Naive thymus-derived CD8-positive, alpha-beta T cell (primary cell): ENCODE measurements at regions not wholly inside any gene's neighbourhood (a gene's known extent, or its start where the extent isn't known, plus 50 kb on each side); places are given as distances from the start of the nearest gene placed in this dataset.

ENCODE experiments used
- ATAC-seq, 2 donors: fragments of 150-1000 bp; cut with Tn5 transposase in 1 of 2; sonication (Bioruptor Pico), chemical (Tn5 transposase) in 1 of 2; 1 replicate in 1 of 2; 2 replicates in 1 of 2; pipeline ENCODE4 v1.10.0; 2021; ENCODE audit warnings: mild to moderate bottlenecking in 2 of 2, moderate library complexity in 2 of 2
- POLR2A ChIA-PET: fragments of 350-600 bp; sonication (Branson Sonifier 250); formaldehyde crosslinking; loops from one replicate; lab custom pipeline; 2021; ENCODE audit warnings: antibody characterized with exemption; lab: Charles Lee
- DNase-seq, 10 donors: peaks; one replicate each; pipeline versions ENCODE4 v3.0.0 to v3.0.0-alpha.2; 2020 to 2022
- H3K27ac Mint-ChIP-seq, 10 donors: one replicate each; pipeline ENCODE4 v1.8.0; 2020 to 2022; ENCODE audit warnings: mild to moderate bottlenecking in 10 of 10, mixed read lengths in 10 of 10, moderate library complexity in 4 of 10, inconsistent platforms in 1 of 10
- H3K27me3 Mint-ChIP-seq, 5 donors: one replicate each; pipeline ENCODE4 v1.8.0; 2021 to 2022; ENCODE audit warnings: mixed read lengths in 5 of 5
- H3K36me3 Mint-ChIP-seq, 3 donors: one replicate each; pipeline ENCODE4 v1.8.0; 2020 to 2022; ENCODE audit warnings: mixed read lengths in 3 of 3, mild to moderate bottlenecking in 2 of 3, inconsistent platforms in 1 of 3
- H3K4me1 Mint-ChIP-seq, 4 donors: one replicate each; pipeline ENCODE4 v1.8.0; 2021 to 2022; ENCODE audit warnings: mixed read lengths in 4 of 4
- H3K4me3 Mint-ChIP-seq, 10 donors: one replicate each; pipeline ENCODE4 v1.8.0; 2020 to 2022; ENCODE audit warnings: mild to moderate bottlenecking in 10 of 10, mixed read lengths in 10 of 10, moderate library complexity in 6 of 10, inconsistent platforms in 1 of 10
- H3K9me3 Mint-ChIP-seq, 9 donors: one replicate each; pipeline ENCODE4 v1.8.0; 2020 to 2022; ENCODE audit warnings: mixed read lengths in 9 of 9, mild to moderate bottlenecking in 3 of 9, inconsistent platforms in 1 of 9, moderate library complexity in 1 of 9

DNA sequence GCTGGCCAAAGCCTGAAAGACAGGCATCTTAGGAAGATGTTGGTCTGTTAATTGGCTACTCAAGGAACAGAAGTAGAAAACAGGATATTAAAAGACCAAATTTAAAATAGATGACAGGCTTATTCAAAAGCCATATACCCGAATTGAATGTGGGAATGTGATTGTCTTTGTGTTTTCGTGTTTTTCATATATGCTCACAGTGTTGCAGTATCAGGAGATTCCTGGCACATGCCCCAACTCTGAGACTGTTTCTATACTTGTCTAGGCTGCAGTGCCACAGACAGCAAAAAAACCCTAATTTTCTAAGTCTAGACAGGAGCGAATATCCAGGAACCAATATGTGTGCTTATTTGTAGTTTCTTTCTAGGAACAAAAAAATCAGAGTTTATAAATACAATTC lies 57.4 kb upstream of the KRR1 start:
- peaks cover 8 to 28% (median 9%) of the 10 kb centered on the region in 5 donors for H3K27me3 Mint-ChIP-seq
- no peaks in the 10 kb centered on the region for H3K4me1 Mint-ChIP-seq
- H3K4me3 Mint-ChIP-seq = no peak overlapping the region
- ATAC-seq (no peak), DNase-seq (no peak)
- no peak overlapping the region for H3K27ac Mint-ChIP-seq
- POLR2A ChIA-PET = no interaction called here
- H3K9me3 Mint-ChIP-seq = no peaks in the 10 kb centered on the region
- no peaks in the 10 kb centered on the region for H3K36me3 Mint-ChIP-seq

- DNase-seq = no peak
- POLR2A ChIA-PET = no interaction called here
- Mint-ChIP-seq H3K27me3 (peaks cover 8 to 28% (median 9%) of the 10 kb centered on the region in 5 donors), H3K36me3 (no peaks in the 10 kb centered on the region), H3K4me3 (no peak overlapping the region), H3K4me1 (no peaks in the 10 kb centered on the region), H3K27ac (no peak overlapping the region), H3K9me3 (no peaks in the 10 kb centered on the region)
- no peak for ATAC-seq
These were observed 57.0 kb upstream of the KRR1 start for GRCh38 chr12:75568393-75568792.

DNA sequence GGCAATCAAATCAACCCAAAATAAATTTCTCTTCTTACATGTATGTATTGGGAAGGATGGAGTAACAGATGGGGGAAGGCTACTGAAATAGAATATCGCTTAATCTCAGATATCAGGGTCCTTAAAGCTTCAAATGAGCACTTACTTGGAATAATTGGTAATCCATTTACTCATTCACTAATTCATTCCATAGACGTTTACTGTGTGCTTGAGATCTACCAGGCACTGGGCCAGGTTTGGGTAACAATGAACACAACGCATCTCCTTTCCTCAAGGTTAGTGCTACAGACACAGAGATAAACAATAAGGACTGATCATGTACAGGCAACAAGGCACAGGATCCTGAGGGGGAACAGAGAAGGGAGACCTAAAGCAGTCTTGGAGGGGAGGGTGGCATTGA lies 54.4 kb upstream of the KRR1 start:
- ATAC-seq = no peak
- peaks cover 10 to 41% (median 16%) of the 10 kb centered on the region in 5 donors for H3K27me3 Mint-ChIP-seq
- no peaks in the 10 kb centered on the region for H3K9me3 Mint-ChIP-seq
- no peak overlapping the region for H3K27ac Mint-ChIP-seq
- H3K36me3 Mint-ChIP-seq = no peaks in the 10 kb centered on the region
- H3K4me1 Mint-ChIP-seq = no peaks in the 10 kb centered on the region
- DNase-seq = no peak
- no peak overlapping the region for H3K4me3 Mint-ChIP-seq
- POLR2A ChIA-PET = no interaction called here

DNA sequence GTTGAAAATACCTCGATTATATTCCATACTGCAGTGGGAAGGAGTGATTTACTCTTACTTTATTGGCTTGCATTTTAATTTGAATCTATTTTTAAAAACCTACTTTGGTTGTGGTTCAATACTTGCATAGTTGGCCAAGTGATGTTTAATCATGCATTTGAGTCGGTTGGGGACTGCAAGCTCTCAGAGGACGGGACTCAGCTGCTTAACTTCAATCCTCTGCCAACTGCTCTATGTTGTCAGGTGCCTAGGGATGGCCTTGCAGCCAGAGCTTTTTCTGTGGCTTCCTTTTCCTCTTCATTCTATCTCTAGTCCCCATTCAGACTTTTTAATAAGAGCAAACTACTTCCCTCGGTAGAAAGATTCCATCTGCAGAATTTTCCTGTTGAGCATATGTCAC lies 53.4 kb upstream of the KRR1 start:
- H3K9me3 Mint-ChIP-seq = no peaks in the 10 kb centered on the region
- POLR2A ChIA-PET = no interaction called here
- DNase-seq (no peak), ATAC-seq (no peak)
- H3K4me3 Mint-ChIP-seq = no peak overlapping the region
- H3K27me3 Mint-ChIP-seq = peaks cover 10 to 47% (median 16%) of the 10 kb centered on the region in 5 donors
- no peaks in the 10 kb centered on the region for H3K36me3 Mint-ChIP-seq
- no peaks in the 10 kb centered on the region for H3K4me1 Mint-ChIP-seq
- H3K27ac Mint-ChIP-seq = no peak overlapping the region

DNA sequence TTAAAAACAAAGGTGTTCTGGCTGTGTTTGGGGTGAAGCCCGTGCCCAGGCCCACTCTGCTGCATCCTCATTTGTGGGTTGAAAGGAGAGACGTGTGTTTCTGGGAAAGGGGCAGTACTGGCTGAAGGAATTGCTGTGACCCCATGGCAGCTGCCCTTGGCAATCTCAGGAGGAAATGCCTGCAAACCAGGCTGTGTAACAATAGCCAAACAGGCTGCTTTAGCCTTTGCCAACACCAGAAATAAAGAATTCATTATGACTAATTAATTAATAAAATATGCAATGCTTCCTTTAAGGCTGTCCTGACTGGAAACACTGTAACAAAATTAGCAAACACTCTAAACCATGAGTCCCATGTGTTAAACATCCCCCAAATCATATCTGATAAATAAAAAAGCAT lies 53.0 kb upstream of the KRR1 start:
- no peaks in the 10 kb centered on the region for H3K36me3 Mint-ChIP-seq
- peaks cover 11 to 47% (median 16%) of the 10 kb centered on the region in 5 donors for H3K27me3 Mint-ChIP-seq
- POLR2A ChIA-PET = no interaction called here
- no peak overlapping the region for H3K4me3 Mint-ChIP-seq
- no peak overlapping the region for H3K27ac Mint-ChIP-seq
- no peak for ATAC-seq
- no peak for DNase-seq
- H3K4me1 Mint-ChIP-seq = no peaks in the 10 kb centered on the region
- H3K9me3 Mint-ChIP-seq = no peaks in the 10 kb centered on the region

DNA sequence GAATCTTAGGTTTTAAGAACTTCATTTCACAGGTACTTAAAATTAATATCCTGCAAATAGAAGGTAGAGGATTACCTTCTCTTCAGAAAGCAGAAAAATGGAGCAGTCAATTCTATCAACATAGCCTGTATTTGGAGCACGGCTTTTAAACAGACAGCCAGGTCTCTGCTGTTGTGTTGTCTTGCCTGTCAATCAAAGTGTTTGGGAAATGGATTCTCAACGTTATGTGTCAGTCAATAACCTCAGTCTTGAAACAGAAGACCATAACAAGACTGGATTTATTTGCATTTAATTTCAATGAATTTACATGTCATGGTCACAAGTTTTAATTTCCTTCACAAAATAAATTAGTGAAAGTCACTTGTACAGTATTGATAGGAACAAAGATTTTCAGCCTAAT lies 51.9 kb upstream of the KRR1 start:
- DNase-seq (no peak), ATAC-seq (no peak)
- Mint-ChIP-seq H3K9me3 (no peaks in the 10 kb centered on the region), H3K36me3 (no peaks in the 10 kb centered on the region), H3K4me3 (no peak overlapping the region), H3K27me3 (peaks cover 15 to 47% (median 18%) of the 10 kb centered on the region in 5 donors), H3K4me1 (no peaks in the 10 kb centered on the region), H3K27ac (no peak overlapping the region)
- POLR2A ChIA-PET = no interaction called here

DNA sequence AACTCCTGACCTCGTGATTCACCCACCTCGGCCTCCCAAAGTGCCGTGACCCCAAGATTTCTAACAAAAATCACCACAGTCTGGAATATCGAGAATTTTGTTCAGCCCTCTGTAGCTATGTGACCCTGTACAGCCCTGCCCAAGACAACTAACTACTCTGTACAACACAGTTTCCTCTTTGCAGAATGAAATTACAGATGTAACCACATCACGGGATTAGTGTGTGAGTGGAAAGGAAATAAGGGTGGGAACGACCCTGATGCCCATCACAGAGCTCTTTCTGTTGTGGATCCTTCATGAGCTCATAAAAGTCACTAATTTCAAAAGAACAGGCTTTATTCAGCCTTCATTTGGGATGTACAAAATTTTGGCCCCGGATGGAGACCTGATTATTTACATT lies 50.5 kb upstream of the KRR1 start:
- DNase-seq (no peak), ATAC-seq (no peak)
- peaks cover 12 to 39% (median 19%) of the 10 kb centered on the region in 5 donors for H3K27me3 Mint-ChIP-seq
- H3K4me1 Mint-ChIP-seq = no peaks in the 10 kb centered on the region
- H3K4me3 Mint-ChIP-seq = no peak overlapping the region
- no peaks in the 10 kb centered on the region for H3K9me3 Mint-ChIP-seq
- POLR2A ChIA-PET = no interaction called here
- H3K27ac Mint-ChIP-seq = no peak overlapping the region
- no peaks in the 10 kb centered on the region for H3K36me3 Mint-ChIP-seq
